Upper lobe of right lung (tissue), 1 donor: ENCODE measurements at regions not wholly inside any gene's neighbourhood (a gene's known extent, or its start where the extent isn't known, plus 50 kb on each side); places are given as distances from the start of the nearest gene placed in this dataset.

Source experiments
- ATAC-seq: fragments of 200-7000 bp; cut with Tn5 transposase; one replicate; pipeline ENCODE4 v1.9.1; 2020; ENCODE audit warnings: mild to moderate bottlenecking, moderate library complexity
- DNase-seq: peaks from one replicate; pipeline ENCODE4 v3.0.0-alpha.2; 2020
- H3K27ac ChIP-seq: fragments of 200-600 bp; one replicate; pipeline ENCODE4 v1.8.0; 2022
- H3K27me3 ChIP-seq: fragments of 200-600 bp; one replicate; pipeline ENCODE4 v1.8.0; 2022; ENCODE audit warnings: mild to moderate bottlenecking
- H3K36me3 ChIP-seq: fragments of 200-600 bp; one replicate; pipeline ENCODE4 v1.8.0; 2022
- H3K4me1 ChIP-seq: fragments of 200-600 bp; one replicate; pipeline ENCODE4 v1.8.0; 2022
- H3K4me3 ChIP-seq: fragments of 200-600 bp; one replicate; pipeline ENCODE4 v1.8.0; 2022; ENCODE audit warnings: mild to moderate bottlenecking
- H3K9me3 ChIP-seq: fragments of 200-600 bp; one replicate; pipeline ENCODE4 v1.8.0; 2022
- CTCF ChIP-seq: fragments of 200-600 bp; IDR thresholded peaks from one replicate; pipeline ENCODE4 v1.8.0; 2022; ENCODE audit warnings: antibody characterized with exemption
- intact Hi-C: fragments of 100-400 bp; cut with DNase I; formaldehyde crosslinking; loops from one replicate; pipeline ENCODE4 v1.11.0; 2022
- donor health status: DM: no; HTN: yes; CAD: no; lungs with severe emphysema.

- H3K4me1 ChIP-seq, result no peaks in the 10 kb centered on the region
These were observed 372.0 kb downstream of the GPAM start for GRCh38 chr10:111811517-111811916.

GRCh38 chr10:111820471-111820870 is 363.1 kb downstream of the GPAM start:
- ATAC-seq, result no peak
- intact Hi-C loops, result no loop called here
- no peaks in the 10 kb centered on the region for H3K27me3 ChIP-seq
- H3K4me3 ChIP-seq, result no peak overlapping the region
- H3K9me3 ChIP-seq, result no peaks in the 10 kb centered on the region
- no peak overlapping the region for H3K27ac ChIP-seq
- no peaks in the 10 kb centered on the region for H3K36me3 ChIP-seq
- TF ChIP-seq CTCF, result no peak
- H3K4me1 ChIP-seq, result no peaks in the 10 kb centered on the region
- no peak for DNase-seq

More at GRCh38 chr10:111811517-111811916, 372.0 kb downstream of the GPAM start:
- no peak overlapping the region for H3K27ac ChIP-seq
- H3K4me3 ChIP-seq, result no peak overlapping the region
- ATAC-seq (no peak), DNase-seq (no peak)
- no peaks in the 10 kb centered on the region for H3K36me3 ChIP-seq
- H3K9me3 ChIP-seq, result no peaks in the 10 kb centered on the region
- no peak for TF ChIP-seq CTCF
- H3K27me3 ChIP-seq, result no peaks in the 10 kb centered on the region
- intact Hi-C loops, result no loop called here

GRCh38 chr10:111821871-111822270 is 361.7 kb downstream of the GPAM start:
- no peaks in the 10 kb centered on the region for H3K36me3 ChIP-seq
- H3K27me3 ChIP-seq, result no peaks in the 10 kb centered on the region
- no peaks in the 10 kb centered on the region for H3K9me3 ChIP-seq
- ATAC-seq (no peak), DNase-seq (no peak)
- intact Hi-C loops, result no loop called here
- TF ChIP-seq CTCF, result no peak
- no peaks in the 10 kb centered on the region for H3K4me1 ChIP-seq
- no peak overlapping the region for H3K4me3 ChIP-seq
- H3K27ac ChIP-seq, result no peak overlapping the region

- Histone ChIP-seq H3K4me1 (no peaks in the 10 kb centered on the region), H3K27ac (no peak overlapping the region), H3K9me3 (no peaks in the 10 kb centered on the region), H3K4me3 (no peak overlapping the region), H3K27me3 (no peaks in the 10 kb centered on the region), H3K36me3 (no peaks in the 10 kb centered on the region)
- TF ChIP-seq CTCF, result no peak
- intact Hi-C loops, result no loop called here
- DNase-seq (no peak), ATAC-seq (no peak)
These were observed 360.9 kb downstream of the GPAM start for GRCh38 chr10:111822661-111823060.

GRCh38 chr10:111824128-111824527 is 359.4 kb downstream of the GPAM start:
- H3K27ac ChIP-seq, result no peak overlapping the region
- no peaks in the 10 kb centered on the region for H3K36me3 ChIP-seq
- no peak for TF ChIP-seq CTCF
- H3K27me3 ChIP-seq, result no peaks in the 10 kb centered on the region
- intact Hi-C loops, result no loop called here
- no peaks in the 10 kb centered on the region for H3K9me3 ChIP-seq
- no peaks in the 10 kb centered on the region for H3K4me1 ChIP-seq
- ATAC-seq (no peak), DNase-seq (no peak)
- no peak overlapping the region for H3K4me3 ChIP-seq

- no peaks in the 10 kb centered on the region for H3K4me1 ChIP-seq
- no peaks in the 10 kb centered on the region for H3K36me3 ChIP-seq
- no peaks in the 10 kb centered on the region for H3K9me3 ChIP-seq
- intact Hi-C loops, result no loop called here
- no peaks in the 10 kb centered on the region for H3K27me3 ChIP-seq
- no peak for DNase-seq
- ATAC-seq, result no peak
- no peak overlapping the region for H3K4me3 ChIP-seq
- no peak for TF ChIP-seq CTCF
- H3K27ac ChIP-seq, result no peak overlapping the region
These were observed 353.2 kb downstream of the GPAM start for GRCh38 chr10:111830359-111830758.
